OCI-LY1 (cell line): ENCODE measurements at regions not wholly inside any gene's neighbourhood (a gene's known extent, or its start where the extent isn't known, plus 50 kb on each side); places are given as distances from the start of the nearest gene placed in this dataset.

ENCODE experiments used
- CTCF ChIP-seq: fragments of 200-600 bp; sonication (generic), shearing (Covaris generic); IDR thresholded peaks from 2 replicates; pipeline ENCODE4 v1.5.1; 2017; ENCODE audit warnings: mild to moderate bottlenecking, antibody characterized with exemption, low read length, moderate library complexity, mixed read lengths
- EZH2 ChIP-seq: fragments of 200-600 bp; sonication (generic), shearing (Covaris generic); IDR thresholded peaks from 2 replicates; pipeline ENCODE4 v1.8.0; 2017; ENCODE audit warnings: borderline replicate concordance, mixed run types, mild to moderate bottlenecking, antibody characterized with exemption, low read length, moderate library complexity, mixed read lengths

- TF ChIP-seq CTCF (no peak), EZH2 (no peak)
Measured at GRCh38 chr3:104397713-104398112, 969.0 kb upstream of the ALCAM start.
